Glutamatergic neuron (in vitro differentiated cells): ENCODE measurements at regions not wholly inside any gene's neighbourhood (a gene's known extent, or its start where the extent isn't known, plus 50 kb on each side); places are given as distances from the start of the nearest gene placed in this dataset.
"Not testable (repeated sequence)": the region's sequence is repeated elsewhere in the genome, so short reads cannot be mapped to it uniquely, and the experiment has no call there.

ENCODE experiments used
- DNase-seq: peaks from one replicate; pipeline ENCODE4 v3.0.0; 2022
- H3K27ac Mint-ChIP-seq: one replicate; pipeline ENCODE4 v1.8.0; 2020; ENCODE audit warnings: mild to moderate bottlenecking, mixed read lengths, inconsistent platforms; ENCODE audit not compliant: unreplicated experiment
- H3K27me3 Mint-ChIP-seq: one replicate; pipeline ENCODE4 v1.8.0; 2020; ENCODE audit warnings: mild to moderate bottlenecking, moderate library complexity, mixed read lengths, inconsistent platforms; ENCODE audit not compliant: unreplicated experiment
- H3K36me3 Mint-ChIP-seq: one replicate; pipeline ENCODE4 v1.8.0; 2020; ENCODE audit warnings: mild to moderate bottlenecking, mixed read lengths, inconsistent platforms; ENCODE audit not compliant: unreplicated experiment
- H3K4me1 Mint-ChIP-seq: one replicate; pipeline ENCODE4 v1.8.0; 2020; ENCODE audit warnings: mild to moderate bottlenecking, low read depth, mixed read lengths, inconsistent platforms; ENCODE audit not compliant: unreplicated experiment
- H3K4me3 Mint-ChIP-seq: one replicate; pipeline ENCODE4 v1.8.0; 2020; ENCODE audit warnings: mild to moderate bottlenecking, mixed read lengths, inconsistent platforms; ENCODE audit not compliant: unreplicated experiment
- H3K9me3 Mint-ChIP-seq: one replicate; pipeline ENCODE4 v1.8.0; 2020; ENCODE audit warnings: mild to moderate bottlenecking, moderate library complexity, mixed read lengths, inconsistent platforms; ENCODE audit not compliant: unreplicated experiment
- TF ChIP-seq, protein P1 (sequence below): fragments of 200-600 bp; sonication (generic); IDR thresholded peaks from one replicate; pipeline ENCODE4 v1.5.0; 2021; ENCODE audit not compliant: partially characterized antibody, unreplicated experiment

DNA sequence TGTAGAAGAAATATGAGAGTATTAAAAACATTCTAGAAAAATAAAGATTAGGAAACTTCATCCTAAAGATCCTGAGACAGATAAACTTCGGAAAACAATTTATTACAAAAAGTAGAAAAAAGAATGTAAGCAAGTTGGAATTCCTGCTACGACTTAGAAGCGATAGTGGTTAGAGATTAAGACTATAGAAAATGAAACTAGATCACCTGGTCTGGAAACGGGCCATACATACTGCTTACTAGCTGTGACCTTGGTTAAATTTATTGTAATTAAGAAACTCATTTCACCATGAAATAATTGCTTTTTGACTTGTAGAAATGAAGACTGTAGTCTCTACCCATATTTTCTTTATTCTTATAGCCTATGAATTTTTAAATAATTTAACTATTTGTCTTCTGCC lies 614.1 kb downstream of the SLC16A7 start:
- no peak overlapping the region for H3K4me3 Mint-ChIP-seq
- DNase-seq: no peak
- no peak overlapping the region for H3K27ac Mint-ChIP-seq
- H3K27me3 Mint-ChIP-seq: no peaks in the 10 kb centered on the region
- H3K9me3 Mint-ChIP-seq: peaks cover 6% of the 10 kb centered on the region
- TF ChIP-seq, protein P1, sequence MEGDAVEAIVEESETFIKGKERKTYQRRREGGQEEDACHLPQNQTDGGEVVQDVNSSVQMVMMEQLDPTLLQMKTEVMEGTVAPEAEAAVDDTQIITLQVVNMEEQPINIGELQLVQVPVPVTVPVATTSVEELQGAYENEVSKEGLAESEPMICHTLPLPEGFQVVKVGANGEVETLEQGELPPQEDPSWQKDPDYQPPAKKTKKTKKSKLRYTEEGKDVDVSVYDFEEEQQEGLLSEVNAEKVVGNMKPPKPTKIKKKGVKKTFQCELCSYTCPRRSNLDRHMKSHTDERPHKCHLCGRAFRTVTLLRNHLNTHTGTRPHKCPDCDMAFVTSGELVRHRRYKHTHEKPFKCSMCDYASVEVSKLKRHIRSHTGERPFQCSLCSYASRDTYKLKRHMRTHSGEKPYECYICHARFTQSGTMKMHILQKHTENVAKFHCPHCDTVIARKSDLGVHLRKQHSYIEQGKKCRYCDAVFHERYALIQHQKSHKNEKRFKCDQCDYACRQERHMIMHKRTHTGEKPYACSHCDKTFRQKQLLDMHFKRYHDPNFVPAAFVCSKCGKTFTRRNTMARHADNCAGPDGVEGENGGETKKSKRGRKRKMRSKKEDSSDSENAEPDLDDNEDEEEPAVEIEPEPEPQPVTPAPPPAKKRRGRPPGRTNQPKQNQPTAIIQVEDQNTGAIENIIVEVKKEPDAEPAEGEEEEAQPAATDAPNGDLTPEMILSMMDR: no peak
- H3K36me3 Mint-ChIP-seq: peaks cover 22% of the 10 kb centered on the region
- H3K4me1 Mint-ChIP-seq: no peaks in the 10 kb centered on the region

DNA sequence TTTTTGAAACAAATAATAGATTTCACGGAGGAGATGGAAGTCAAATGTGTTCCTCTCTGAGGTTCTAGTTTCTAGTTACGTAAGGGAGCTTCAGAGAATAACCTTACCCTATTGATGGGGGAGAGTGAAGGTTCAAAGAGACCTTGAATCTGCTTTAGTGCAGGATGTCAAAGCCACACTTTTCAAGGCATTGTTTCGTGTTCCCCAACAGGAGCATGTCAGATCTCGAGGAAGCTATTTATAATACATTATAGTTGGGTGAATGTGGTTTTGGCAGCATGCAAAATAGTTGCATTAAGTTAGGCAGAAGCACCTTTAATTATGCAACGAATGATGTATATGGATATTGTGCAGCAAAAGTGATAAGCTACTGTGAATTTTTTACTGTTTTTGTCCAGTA lies 614.9 kb downstream of the SLC16A7 start:
- peaks cover 22% of the 10 kb centered on the region for H3K36me3 Mint-ChIP-seq
- H3K27me3 Mint-ChIP-seq: no peaks in the 10 kb centered on the region
- H3K27ac Mint-ChIP-seq: no peak overlapping the region
- peaks cover 6% of the 10 kb centered on the region for H3K9me3 Mint-ChIP-seq
- H3K4me3 Mint-ChIP-seq: no peak overlapping the region
- no peaks in the 10 kb centered on the region for H3K4me1 Mint-ChIP-seq
- no peak for DNase-seq
- TF ChIP-seq, protein P1: no peak

DNA sequence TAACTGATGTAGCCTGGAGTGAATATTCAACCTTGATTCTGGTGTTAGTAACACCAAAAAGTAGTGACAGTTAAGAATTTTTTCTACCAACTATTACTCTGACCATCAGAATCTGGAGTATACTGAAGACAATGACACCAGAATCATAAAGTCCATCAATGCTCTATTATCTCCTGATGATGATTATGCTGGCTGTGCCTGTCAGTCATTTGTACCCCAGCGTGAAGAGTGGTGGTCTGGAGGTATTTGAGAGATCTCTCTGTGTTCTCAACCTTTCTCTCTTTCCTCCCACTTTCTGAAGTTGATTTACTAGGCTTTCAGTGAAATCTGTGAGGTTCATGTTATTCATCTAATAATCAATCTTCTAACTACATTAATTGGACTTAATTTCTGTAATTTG lies 615.4 kb downstream of the SLC16A7 start:
- Mint-ChIP-seq H3K27me3 (no peaks in the 10 kb centered on the region), H3K4me3 (no peak overlapping the region), H3K4me1 (no peaks in the 10 kb centered on the region), H3K36me3 (peaks cover 22% of the 10 kb centered on the region), H3K27ac (no peak overlapping the region), H3K9me3 (peaks cover 6% of the 10 kb centered on the region)
- TF ChIP-seq, protein P1: no peak
- DNase-seq: no peak

DNA sequence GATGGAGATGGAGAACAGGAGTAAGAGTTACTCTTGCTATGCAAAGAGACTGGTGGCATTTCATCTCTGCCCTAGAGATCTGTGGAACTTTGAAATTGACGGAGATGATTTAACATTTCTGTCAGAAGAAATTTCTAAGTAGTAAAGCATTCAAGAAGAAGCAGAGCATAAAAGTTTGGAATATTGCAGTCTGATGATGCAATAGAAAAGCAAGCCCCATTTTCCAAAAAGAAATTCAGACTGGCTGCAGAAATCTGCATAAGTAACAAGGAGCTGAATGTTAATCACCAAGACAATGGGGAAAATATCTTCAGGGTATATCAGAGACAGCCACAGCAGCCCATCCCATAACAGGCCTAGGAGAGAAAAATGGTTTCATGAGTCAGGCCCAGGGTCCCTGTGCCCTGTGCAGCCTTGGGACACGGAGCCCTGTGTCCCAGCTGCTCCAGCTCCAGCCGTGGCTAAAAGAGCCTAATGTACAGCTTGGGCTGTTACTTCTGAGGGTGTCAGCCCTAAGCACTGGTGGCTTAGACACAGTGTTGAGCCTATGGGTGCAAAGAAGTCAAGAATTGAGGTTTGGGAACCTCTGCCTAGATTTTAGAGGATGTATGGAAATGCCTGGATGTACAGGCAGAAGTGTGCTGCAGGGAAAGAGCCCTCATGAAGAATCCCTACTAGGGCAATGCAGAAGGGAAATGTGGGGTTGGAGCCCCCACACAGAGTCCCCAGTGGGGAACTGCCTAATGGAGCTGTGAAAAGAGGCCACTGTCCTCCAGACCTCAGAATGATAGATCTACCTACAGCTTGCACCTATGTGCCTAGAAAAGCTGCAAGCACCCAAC lies 616.6 kb downstream of the SLC16A7 start:
- no peaks in the 10 kb centered on the region for H3K4me1 Mint-ChIP-seq
- DNase-seq: no peak
- no peak overlapping the region for H3K4me3 Mint-ChIP-seq
- TF ChIP-seq, protein P1: no peak
- peaks cover 6% of the 10 kb centered on the region for H3K9me3 Mint-ChIP-seq
- no peak overlapping the region for H3K27ac Mint-ChIP-seq
- H3K27me3 Mint-ChIP-seq: no peaks in the 10 kb centered on the region
- H3K36me3 Mint-ChIP-seq: peaks cover 22% of the 10 kb centered on the region

DNA sequence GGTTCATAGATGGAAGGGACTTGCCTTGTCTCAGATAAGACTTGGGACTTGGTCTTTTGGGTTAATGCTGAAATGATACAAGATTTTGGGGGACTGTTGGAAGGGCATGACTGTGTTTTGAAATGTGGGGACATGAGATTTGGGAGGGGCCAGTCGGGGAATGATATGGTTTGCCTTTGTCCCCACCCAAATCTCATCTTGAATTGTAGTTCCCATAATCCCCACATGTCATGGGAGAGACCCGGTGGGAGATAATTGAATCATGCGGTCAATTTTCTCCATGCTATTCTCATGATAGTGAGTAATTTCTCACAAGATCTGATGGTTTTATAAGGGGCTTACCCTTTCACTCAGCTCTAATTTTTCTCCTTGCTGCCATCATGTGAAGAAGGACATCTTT lies 617.4 kb downstream of the SLC16A7 start:
- H3K4me3 Mint-ChIP-seq, H3K9me3 Mint-ChIP-seq, H3K27me3 Mint-ChIP-seq, H3K27ac Mint-ChIP-seq, DNase-seq, H3K4me1 Mint-ChIP-seq: not testable (repeated sequence)
- peaks cover 22% of the 10 kb centered on the region for H3K36me3 Mint-ChIP-seq
